DND-41 (cell line): ENCODE measurements at regions not wholly inside any gene's neighbourhood (a gene's known extent, or its start where the extent isn't known, plus 50 kb on each side); places are given as distances from the start of the nearest gene placed in this dataset.

ENCODE experiments used
- CTCF ChIP-seq: IDR thresholded peaks from 2 replicates; pipeline ENCODE4 v1.5.1; 2012; ENCODE audit warnings: borderline replicate concordance, low read length, moderate library complexity, mild to moderate bottlenecking; ENCODE audit not compliant: poor library complexity, severe bottlenecking; ENCODE audit errors: extremely low read depth
- EZH2 ChIP-seq: IDR thresholded peaks from 3 replicates; pipeline ENCODE4 v1.6.1; 2012; ENCODE audit warnings: borderline replicate concordance, low read depth, mild to moderate bottlenecking, moderate library complexity, low read length, inconsistent platforms; ENCODE audit not compliant: severe bottlenecking

- no peak for TF ChIP-seq CTCF
- no peak for TF ChIP-seq EZH2
Measured at GRCh38 chrX:130990723-130991122, 67.4 kb upstream of the ARHGAP36 start.
